K562 (cell line): ENCODE measurements at regions not wholly inside any gene's neighbourhood (a gene's known extent, or its start where the extent isn't known, plus 50 kb on each side); places are given as distances from the start of the nearest gene placed in this dataset.

Experiments used
- ATAC-seq: fragments of 200-7000 bp; cut with Tn5 transposase; 3 replicates; pipeline ENCODE4 v1.9.1; 2020; ENCODE audit warnings: moderate library complexity
- BruUV-seq: library from RNA; stranded (reverse); fragments of 400-500 nt; replicated peaks from 2 replicates; lab custom pipeline; 2021; lab: Mats Ljungman, UMichigan
- CTCF ChIA-PET: fragments of 300-600 bp; formaldehyde crosslinking; extraction: SDS; loops from one replicate; lab custom pipeline; 2021; ENCODE audit warnings: low intra/inter-chr PET ratio; lab: Yijun Ruan, JAX
- POLR2A ChIA-PET: fragments of 300-600, 350-650 bp; sonication (Branson Sonifier 250); formaldehyde crosslinking; extraction: SDS; loops from one replicate; lab custom pipeline; 2021; ENCODE audit warnings: antibody characterized with exemption, inconsistent platforms; lab: Yijun Ruan, JAX
- DNase-seq, 4 experiments: peaks; one replicate each; pipeline versions ENCODE4 v3.0.0 to v3.0.0-alpha.2; 2011 to 2018; ENCODE audit warnings: low spot score in 3 of 4, mixed read lengths in 3 of 4; ENCODE audit errors: extremely low read depth in 1 of 4
- FAIRE-seq: peaks from 2 replicates; lab custom pipeline; 2011; peaks lifted over from hg19 to GRCh38; lab: Jason Lieb, UNC
- H2AFZ ChIP-seq: 2 replicates; pipeline ENCODE4 v1.6.0; 2011; ENCODE audit warnings: low read depth, low read length, control low read depth, inconsistent platforms
- H3K27ac ChIP-seq: fragments of 200-600 bp; 3 replicates; pipeline ENCODE4 v1.8.0; 2011; ENCODE audit warnings: low read depth, mild to moderate bottlenecking, control low read depth, inconsistent platforms, low read length, moderate library complexity, mixed read lengths; ENCODE audit errors: extremely low read depth
- H3K27me3 ChIP-seq, 2 experiments: fragments of 300-600 bp in 1 of 2; 2 replicates in 1 of 2; 3 replicates in 1 of 2; pipeline versions ENCODE4 v1.6.0 to v1.8.0; 2011; ENCODE audit warnings: inconsistent platforms in 2 of 2, low read length in 2 of 2, mild to moderate bottlenecking in 1 of 2, mixed read lengths in 1 of 2, moderate library complexity in 1 of 2; ENCODE audit not compliant: control insufficient read depth in 2 of 2, insufficient read depth in 2 of 2
- H3K36me3 ChIP-seq: fragments of 300-600 bp; 3 replicates; pipeline ENCODE4 v1.8.0; 2011; ENCODE audit warnings: mild to moderate bottlenecking, low read length, inconsistent platforms; ENCODE audit not compliant: control insufficient read depth, insufficient read depth
- H3K4me1 ChIP-seq, 2 experiments: fragments of 200-600 bp in 1 of 2; replicated peaks in 1 of 2; 2 replicates in 1 of 2; 3 replicates in 1 of 2; pipeline versions ENCODE4 v1.5.1 to v1.8.0; 2011; ENCODE audit warnings: inconsistent platforms in 2 of 2, low read length in 2 of 2, mild to moderate bottlenecking in 1 of 2, mixed read lengths in 1 of 2, moderate library complexity in 1 of 2; ENCODE audit not compliant: control insufficient read depth in 2 of 2, insufficient read depth in 2 of 2
- H3K4me2 ChIP-seq: 2 replicates; pipeline ENCODE4 v1.6.1; 2011; ENCODE audit warnings: low read length, control low read depth, inconsistent platforms, mixed read lengths; ENCODE audit not compliant: insufficient read depth
- H3K4me3 ChIP-seq: fragments of 200-600 bp; sonication (generic), shearing (Covaris generic); 2 replicates; pipeline ENCODE4 v1.5.1; 2016; ENCODE audit warnings: control low read depth, inconsistent platforms
- H3K79me2 ChIP-seq: fragments of 200-600 bp; 3 replicates; pipeline ENCODE4 v1.8.0; 2011; ENCODE audit warnings: low read length, inconsistent platforms; ENCODE audit not compliant: control insufficient read depth, insufficient read depth
- H3K9ac ChIP-seq, 2 experiments: 2 replicates each; pipeline versions ENCODE4 v1.6.0 to v1.6.1; 2011; ENCODE audit warnings: low read depth in 2 of 2, low read length in 2 of 2, control low read depth in 1 of 2, inconsistent platforms in 1 of 2, mild to moderate bottlenecking in 1 of 2, mixed read lengths in 1 of 2; ENCODE audit not compliant: insufficient read depth in 1 of 2
- H3K9me1 ChIP-seq: one replicate; pipeline ENCODE4 v1.6.0; 2011; ENCODE audit warnings: inconsistent platforms, mild to moderate bottlenecking, low read length, moderate library complexity; ENCODE audit not compliant: control insufficient read depth, insufficient read depth
- H3K9me3 ChIP-seq: replicated peaks from 2 replicates; pipeline ENCODE4 v1.5.1; 2011; ENCODE audit warnings: low read depth, low read length, inconsistent platforms; ENCODE audit not compliant: control insufficient read depth, insufficient read depth
- H4K20me1 ChIP-seq: replicated peaks from 2 replicates; pipeline ENCODE4 v1.6.1; 2011; ENCODE audit warnings: low read length, inconsistent platforms, mixed read lengths; ENCODE audit not compliant: control insufficient read depth, insufficient read depth
- ATF2 ChIP-seq: sonication (generic); formaldehyde crosslinking; IDR thresholded peaks from 2 replicates; pipeline ENCODE4 v1.8.1; 2022; ENCODE audit warnings: missing genetic modification reagents
- CHD2 ChIP-seq: IDR thresholded peaks from 2 replicates; pipeline ENCODE4 v1.6.1; 2011; ENCODE audit warnings: low read depth, low read length
- KDM2B ChIP-seq: fragments of 250-450 bp; sonication (Bioruptor Pico); IDR thresholded peaks from 2 replicates; pipeline ENCODE4 v1.8.0; 2021; ENCODE audit warnings: mild to moderate bottlenecking, moderate library complexity
- PREB ChIP-seq: sonication (generic); formaldehyde crosslinking; IDR thresholded peaks from 2 replicates; pipeline ENCODE4 v1.8.1; 2023; ENCODE audit warnings: mild to moderate bottlenecking, missing genetic modification reagents
- RBM17 ChIP-seq: fragments of 200-400 bp; formaldehyde crosslinking; IDR thresholded peaks from 2 replicates; pipeline ENCODE4 v1.6.1; 2017; ENCODE audit warnings: low read depth, mild to moderate bottlenecking, low read length, borderline replicate concordance
- SFPQ ChIP-seq: fragments of 200-400 bp; formaldehyde crosslinking; IDR thresholded peaks from 2 replicates; pipeline ENCODE4 v1.6.1; 2017; ENCODE audit warnings: mild to moderate bottlenecking, low read depth, low read length, moderate library complexity
- SIN3B ChIP-seq: fragments of 450-650 bp; IDR thresholded peaks from 2 replicates; pipeline ENCODE4 v1.6.1; 2017; ENCODE audit warnings: low read depth, mild to moderate bottlenecking, moderate library complexity
- U2AF1 ChIP-seq: fragments of 200-400 bp; formaldehyde crosslinking; optimal IDR thresholded peaks from 2 replicates; pipeline ENCODE3; 2017; ENCODE audit warnings: mild to moderate bottlenecking, low read depth, low read length, moderate library complexity
- ZC3H4 ChIP-seq: sonication (generic); formaldehyde crosslinking; IDR thresholded peaks from 2 replicates; pipeline ENCODE4 v1.9.0; 2021; ENCODE audit warnings: missing genetic modification reagents, borderline replicate concordance
- ZNF274 ChIP-seq: IDR thresholded peaks from 2 replicates; pipeline ENCODE4 v1.6.1; 2011; ENCODE audit warnings: low read depth, mild to moderate bottlenecking, low read length, moderate library complexity, borderline replicate concordance
- ZNF282 ChIP-seq: sonication (generic); formaldehyde crosslinking; IDR thresholded peaks from 2 replicates; pipeline ENCODE4 v1.8.1; 2023; ENCODE audit warnings: missing genetic modification reagents
- WGBS: fragments of 100-300 bp; shearing (Covaris generic); methylation state at CpG from one replicate; pipeline ENCODE4 v1.1.6; 2016; ENCODE audit warnings: low coverage, mixed read lengths; ENCODE audit not compliant: insufficient coverage; ENCODE audit errors: missing lambda C conversion rate; 5-methylcytosine and 5-hydroxymethylcytosine counted together
- in situ Hi-C: fragments of 300-500 bp; cut with MboI; formaldehyde crosslinking; loops from 4 replicates; pipeline ENCODE4 v1.15.0; 2018; ENCODE audit warnings: inconsistent platforms, mixed read lengths
- intact Hi-C: fragments of 100-400 bp; cut with micrococcal nuclease; formaldehyde crosslinking; loops from 2 replicates; pipeline ENCODE4 v1.14.2; 2022

- Histone ChIP-seq H3K27ac (no peak overlapping the region), H3K4me2 (no peak overlapping the region), H3K4me1 (no peaks in the 10 kb centered on the region), H3K36me3 (no peaks in the 10 kb centered on the region), H3K9me3 (no peaks in the 10 kb centered on the region; the same call in 1 of the 2 replicates), H2AFZ (no peak overlapping the region), H3K27me3 (no peaks in the 10 kb centered on the region), H3K79me2 (no peaks in the 10 kb centered on the region), H3K9me1 (no peaks in the 10 kb centered on the region), H3K4me3 (no peak overlapping the region), H4K20me1 (no peaks in the 10 kb centered on the region), H3K9ac (no peak overlapping the region)
- POLR2A ChIA-PET = no interaction called here
- DNase-seq (no peak), FAIRE-seq (no peak), ATAC-seq (no peak)
- TF ChIP-seq SFPQ (no peak), ZNF282 (CRISPR knock-in tag) (no peak), U2AF1 (no peak), CHD2 (no peak), RBM17 (no peak), ZC3H4 (CRISPR knock-in tag) (no peak), SIN3B (no peak), PREB (CRISPR knock-in tag) (no peak), KDM2B (CRISPR knock-in tag) (no peak), ATF2 (CRISPR knock-in tag) (no peak), ZNF274 (no peak)
- no TSS peak for BruUV-seq
- WGBS = 4% methylated on average over 10 of the region's 11 CpGs
- in situ Hi-C loops (no loop called here), intact Hi-C loops (no loop called here)
- CTCF ChIA-PET = no interaction called here
These were observed 489.8 kb downstream of the PDGFC start for GRCh38 chr4:156481845-156482244.
